ENCODE measurements at regions not wholly inside any gene's neighbourhood (a gene's known extent, or its start where the extent isn't known, plus 50 kb on each side); places are given as distances from the start of the nearest gene placed in this dataset.
A peak's percentile ranks its signal among the peaks of the same experiment; 100 is the strongest.
"Not testable (repeated sequence)": the region's sequence is repeated elsewhere in the genome, so short reads cannot be mapped to it uniquely, and the experiment has no call there.

- DNase-seq (ENCODE audit: low read depth, low spot score): no peak
Observed at GRCh38 chr11:38156495-38157146, 1558.6 kb upstream of the RAG2 start.

- DNase-seq (ENCODE audit: low read depth, low spot score): no peak
Observed at GRCh38 chr11:38155856-38156255, 1557.8 kb upstream of the RAG2 start.

- no peak for DNase-seq (ENCODE audit: low read depth, low spot score)
Observed at GRCh38 chr11:38153985-38154384, 1555.9 kb upstream of the RAG2 start.

GRCh38 chr11:38143852-38144251 is 1545.8 kb upstream of the RAG2 start:
- no peak for DNase-seq (ENCODE audit: low read depth, low spot score)

GRCh38 chr11:38138972-38139371 is 1540.9 kb upstream of the RAG2 start:
- no peak for DNase-seq (ENCODE audit: low read depth, low spot score)

- no peak for DNase-seq (ENCODE audit: low read depth, low spot score)
Observed at GRCh38 chr11:38136887-38137286, 1538.9 kb upstream of the RAG2 start.

GRCh38 chr11:38131535-38131934 is 1533.5 kb upstream of the RAG2 start:
- DNase-seq (ENCODE audit: low read depth, low spot score): no peak

GRCh38 chr11:38130976-38131375 is 1532.9 kb upstream of the RAG2 start:
- DNase-seq (ENCODE audit: low read depth, low spot score): no peak

- no peak for DNase-seq (ENCODE audit: low read depth, low spot score)
Observed at GRCh38 chr11:38130514-38130913, 1532.5 kb upstream of the RAG2 start.

- DNase-seq (ENCODE audit: low read depth, low spot score): no peak
Observed at GRCh38 chr11:38123673-38124072, 1525.6 kb upstream of the RAG2 start.

- DNase-seq (ENCODE audit: low read depth, low spot score): not testable (repeated sequence)
Observed at GRCh38 chr11:38116616-38117015, 1518.6 kb upstream of the RAG2 start.

GRCh38 chr11:38115381-38115780 is 1517.3 kb upstream of the RAG2 start:
- DNase-seq (ENCODE audit: low read depth, low spot score): not testable (repeated sequence)

GRCh38 chr11:38100836-38101462 is 1502.9 kb upstream of the RAG2 start:
- no peak for DNase-seq (ENCODE audit: low read depth, low spot score)

- no peak for DNase-seq (ENCODE audit: low read depth, low spot score)
Observed at GRCh38 chr11:38095268-38095667, 1497.2 kb upstream of the RAG2 start.

- no peak for DNase-seq (ENCODE audit: low read depth, low spot score)
Observed at GRCh38 chr11:38089726-38090125, 1491.7 kb upstream of the RAG2 start.

GRCh38 chr11:38060920-38061319 is 1462.9 kb upstream of the RAG2 start:
- no peak for DNase-seq (ENCODE audit: low read depth, low spot score)

- no peak for DNase-seq (ENCODE audit: low read depth, low spot score)
Observed at GRCh38 chr11:38060136-38060535, 1462.1 kb upstream of the RAG2 start.

- DNase-seq (ENCODE audit: low read depth, low spot score): peak; percentile 5
Observed at GRCh38 chr11:38046571-38047135, 1448.6 kb upstream of the RAG2 start.

GRCh38 chr11:38043060-38043459 is 1445.0 kb upstream of the RAG2 start:
- no peak for DNase-seq (ENCODE audit: low read depth, low spot score)

GRCh38 chr11:38038777-38039176 is 1440.7 kb upstream of the RAG2 start:
- DNase-seq (ENCODE audit: low read depth, low spot score): no peak

- DNase-seq (ENCODE audit: low read depth, low spot score): no peak
Observed at GRCh38 chr11:38019072-38019775, 1421.2 kb upstream of the RAG2 start.

GRCh38 chr11:38014405-38014804 is 1416.4 kb upstream of the RAG2 start:
- DNase-seq (ENCODE audit: low read depth, low spot score): no peak

- no peak for DNase-seq (ENCODE audit: low read depth, low spot score)
Observed at GRCh38 chr11:38013157-38013556, 1415.1 kb upstream of the RAG2 start.

All from iPS DF 19.7 (cell line).